Lung (tissue), 11 donors: ENCODE measurements at regions not wholly inside any gene's neighbourhood (a gene's known extent, or its start where the extent isn't known, plus 50 kb on each side); places are given as distances from the start of the nearest gene placed in this dataset.

Experiments used
- ATAC-seq: fragments of 200-7000 bp; cut with Tn5 transposase; one replicate; pipeline ENCODE4 v1.9.1; 2020; ENCODE audit warnings: moderate number of reproducible peaks; ENCODE audit not compliant: insufficient read depth, low FRiP score
- DNase-seq, 3 donors: peaks; one replicate each; pipeline ENCODE4 v3.0.0-alpha.2; 2013 to 2017
- H3K27ac ChIP-seq, 2 donors: one replicate each; pipeline ENCODE4 v1.5.1; 2013; ENCODE audit warnings: mild to moderate bottlenecking in 2 of 2, moderate library complexity in 2 of 2, control low read depth in 1 of 2, inconsistent platforms in 1 of 2, low read depth in 1 of 2, low read length in 1 of 2
- H3K27me3 ChIP-seq, 3 donors: one replicate each; pipeline ENCODE4 v1.5.1; 2013; ENCODE audit warnings: low read length in 2 of 3; ENCODE audit not compliant: control insufficient read depth in 3 of 3, insufficient read depth in 3 of 3
- H3K36me3 ChIP-seq, 4 donors: one replicate each; pipeline ENCODE4 v1.5.1; 2013; ENCODE audit warnings: low read length in 4 of 4, mild to moderate bottlenecking in 1 of 4, moderate library complexity in 1 of 4; ENCODE audit not compliant: control insufficient read depth in 4 of 4, insufficient read depth in 4 of 4
- H3K4me1 ChIP-seq, 5 donors: one replicate each; pipeline ENCODE4 v1.5.1; 2013; ENCODE audit warnings: low read length in 5 of 5, mild to moderate bottlenecking in 2 of 5, moderate library complexity in 1 of 5; ENCODE audit not compliant: control insufficient read depth in 5 of 5, insufficient read depth in 5 of 5
- H3K4me3 ChIP-seq: one replicate; pipeline ENCODE4 v1.5.1; 2013; ENCODE audit warnings: mild to moderate bottlenecking, control low read depth, moderate library complexity
- H3K9ac ChIP-seq, 2 donors: one replicate each; pipeline ENCODE4 v1.5.1; 2013; ENCODE audit warnings: low read length in 2 of 2, control low read depth in 1 of 2; ENCODE audit not compliant: insufficient read depth in 1 of 2
- H3K9me3 ChIP-seq, 4 donors: one replicate each; pipeline ENCODE4 v1.5.1; 2013; ENCODE audit warnings: low read length in 3 of 4, mild to moderate bottlenecking in 1 of 4, moderate library complexity in 1 of 4; ENCODE audit not compliant: control insufficient read depth in 4 of 4, insufficient read depth in 3 of 4
- CTCF ChIP-seq: IDR thresholded peaks from 2 replicates; pipeline ENCODE4 v1.5.1; 2012; ENCODE audit warnings: mild to moderate bottlenecking; ENCODE audit errors: control extremely low read depth, extremely low read depth
- WGBS, 2 donors: extraction: QIAGEN DNeasy Blood & Tissue Kit; methylation state at CpG; one replicate each; pipeline ENCODE4 v1.1.7; 2013; 5-methylcytosine and 5-hydroxymethylcytosine counted together
- donor health status: control.
- donor health status: control.
- donor health status: Bipolar disorder and iron deficiency.
- donor health status: healthy.
- donor health status: DM: yes; HTN: yes; CAD: no.

- Histone ChIP-seq H3K36me3 (no peaks in the 10 kb centered on the region), H3K9ac (no peak overlapping the region), H3K4me3 (no peak overlapping the region), H3K9me3 (no peaks in the 10 kb centered on the region), H3K4me1 (no peaks in the 10 kb centered on the region), H3K27ac (no peak overlapping the region), H3K27me3 (no peaks in the 10 kb centered on the region)
- 68 to 86% methylated on average over 7 of the region's 7 CpGs for WGBS, 2 donors
- DNase-seq, result no peak
- no peak for ATAC-seq
- TF ChIP-seq CTCF, result no peak
These were observed 498.9 kb upstream of the WWC1 start for GRCh38 chr5:167792514-167792913.

DNA sequence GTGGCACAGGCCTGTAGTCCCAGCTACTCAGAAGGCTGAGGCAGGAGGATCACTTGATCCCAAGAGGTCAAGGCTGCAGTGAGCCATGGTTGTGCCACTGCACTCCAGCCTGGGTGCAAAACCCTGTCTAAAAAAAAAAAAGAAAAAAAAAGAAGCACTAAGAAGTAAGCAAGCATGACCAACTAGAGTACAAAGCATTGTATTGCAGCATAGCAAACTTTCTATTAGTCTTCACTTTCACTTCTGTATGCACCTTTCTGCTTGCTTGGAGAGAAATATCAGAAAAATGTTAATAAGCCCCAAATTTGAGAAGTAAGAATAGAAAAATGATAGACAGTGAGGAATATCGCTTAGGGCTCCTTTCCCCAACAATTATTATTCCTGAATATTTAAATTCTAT, 497.7 kb upstream of the WWC1 start:
- peaks cover 0 to 1% (median 0%) of the 10 kb centered on the region in 5 donors for H3K4me1 ChIP-seq
- no peak overlapping the region for H3K4me3 ChIP-seq
- ATAC-seq (no peak), DNase-seq (no peak)
- H3K27me3 ChIP-seq, result no peaks in the 10 kb centered on the region
- H3K27ac ChIP-seq, result no peak overlapping the region
- no peak overlapping the region for H3K9ac ChIP-seq
- H3K9me3 ChIP-seq, result no peaks in the 10 kb centered on the region
- no peak for TF ChIP-seq CTCF
- WGBS, 2 donors, result 73 to 88% methylated on average over 1 of the region's 1 CpG
- no peaks in the 10 kb centered on the region for H3K36me3 ChIP-seq

GRCh38 chr5:167794121-167794520, 497.3 kb upstream of the WWC1 start:
- DNase-seq (no peak), ATAC-seq (no peak)
- 52 to 74% methylated on average over 4 of the region's 4 CpGs for WGBS, 2 donors
- Histone ChIP-seq H3K4me1 (peaks cover 0 to 5% (median 0%) of the 10 kb centered on the region in 5 donors), H3K9me3 (no peaks in the 10 kb centered on the region), H3K9ac (no peak overlapping the region), H3K36me3 (no peaks in the 10 kb centered on the region), H3K27ac (no peak overlapping the region), H3K4me3 (no peak overlapping the region), H3K27me3 (no peaks in the 10 kb centered on the region)
- TF ChIP-seq CTCF, result no peak

GRCh38 chr5:167796672-167797071, 494.8 kb upstream of the WWC1 start:
- Histone ChIP-seq H3K9ac (no peak overlapping the region), H3K4me1 (peaks cover 0 to 6% (median 0%) of the 10 kb centered on the region in 5 donors), H3K27ac (no peak overlapping the region), H3K27me3 (no peaks in the 10 kb centered on the region), H3K9me3 (no peaks in the 10 kb centered on the region), H3K36me3 (no peaks in the 10 kb centered on the region), H3K4me3 (no peak overlapping the region)
- no peak for TF ChIP-seq CTCF
- ATAC-seq, result no peak
- no peak for DNase-seq
- 91 to 94% methylated on average over 5 of the region's 5 CpGs for WGBS, 2 donors
